Esophagus muscularis mucosa (tissue), 4 donors: ENCODE measurements at regions not wholly inside any gene's neighbourhood (a gene's known extent, or its start where the extent isn't known, plus 50 kb on each side); places are given as distances from the start of the nearest gene placed in this dataset.

Experiments used
- DNase-seq: peaks from one replicate; pipeline ENCODE4 v3.0.0-alpha.2; 2017; ENCODE audit errors: extremely low spot score
- H3K27ac ChIP-seq, 4 donors: fragments of 200-600 bp; sonication (generic); replicated peaks in 1 of 4; 1 replicate in 3 of 4; 2 replicates in 1 of 4; pipeline ENCODE4 v1.5.1; 2016 to 2019; ENCODE audit warnings: mild to moderate bottlenecking in 1 of 4
- H3K27me3 ChIP-seq, 4 donors: fragments of 200-600 bp; sonication (generic); one replicate each; pipeline versions ENCODE4 v1.5.1 to v1.6.0; 2016 to 2019
- H3K36me3 ChIP-seq, 4 donors: fragments of 200-600 bp; sonication (generic); one replicate each; pipeline ENCODE4 v1.5.1; 2016 to 2019
- H3K4me1 ChIP-seq, 4 donors: fragments of 200-600 bp; sonication (generic); one replicate each; pipeline ENCODE4 v1.5.1; 2016 to 2019
- H3K4me3 ChIP-seq, 4 donors: fragments of 200-600 bp; sonication (generic); 1 replicate in 2 of 4; 2 replicates in 2 of 4; pipeline ENCODE4 v1.5.1; 2016 to 2019; ENCODE audit warnings: mild to moderate bottlenecking in 4 of 4, moderate library complexity in 1 of 4
- H3K9me3 ChIP-seq, 4 donors: fragments of 200-600 bp; sonication (generic); 1 replicate in 3 of 4; 2 replicates in 1 of 4; pipeline ENCODE4 v1.5.1; 2016 to 2019
- CTCF ChIP-seq, 3 experiments: fragments of 200-600 bp in 2 of 3; fragments of 450-650 bp in 1 of 3; sonication (generic) in 2 of 3; IDR thresholded peaks; one replicate each; pipeline ENCODE4 v1.5.1; 2017 to 2019; ENCODE audit warnings: antibody characterized with exemption in 3 of 3, mild to moderate bottlenecking in 2 of 3, moderate library complexity in 1 of 3
- EP300 ChIP-seq: sonication (generic); formaldehyde crosslinking; IDR thresholded peaks from one replicate; pipeline ENCODE4 v1.6.1; 2017; ENCODE audit warnings: antibody characterized with exemption
- POLR2A ChIP-seq: fragments of 450-650 bp; IDR thresholded peaks from one replicate; pipeline ENCODE4 v1.6.1; 2017; ENCODE audit warnings: antibody characterized with exemption, moderate library complexity, mild to moderate bottlenecking, low read depth
- POLR2AphosphoS5 ChIP-seq, 2 donors: sonication (generic); formaldehyde crosslinking; IDR thresholded peaks; one replicate each; pipeline ENCODE4 v1.6.1; 2017; ENCODE audit warnings: antibody characterized with exemption in 2 of 2
- WGBS: methylation state at CpG from one replicate; pipeline ENCODE4 v1.1.5; 2018; 5-methylcytosine and 5-hydroxymethylcytosine counted together
- intact Hi-C: fragments of 100-400 bp; cut with DNase I; formaldehyde crosslinking; loops from one replicate; pipeline ENCODE4 v1.15.1; 2023

- intact Hi-C loops: no loop called here
- DNase-seq: no peak
- H3K36me3 ChIP-seq: no peaks in the 10 kb centered on the region
- H3K4me1 ChIP-seq: no peaks in the 10 kb centered on the region
- no peak overlapping the region for H3K4me3 ChIP-seq
- H3K27ac ChIP-seq: no peak overlapping the region
- 69% methylated on average over 2 of the region's 2 CpGs for WGBS
- TF ChIP-seq POLR2AphosphoS5 (IDR thresholded peaks at IDR 0.05): no peak
- no peak for TF ChIP-seq CTCF (IDR thresholded peaks at IDR 0.05)
- no peak for TF ChIP-seq POLR2A
- no peak for TF ChIP-seq EP300
- H3K9me3 ChIP-seq: no peaks in the 10 kb centered on the region
- H3K27me3 ChIP-seq: peaks cover 0 to 5% (median 0%) of the 10 kb centered on the region in 4 donors
Observed at GRCh38 chr20:4567170-4567569, 119.1 kb upstream of the PRNP start.

DNA sequence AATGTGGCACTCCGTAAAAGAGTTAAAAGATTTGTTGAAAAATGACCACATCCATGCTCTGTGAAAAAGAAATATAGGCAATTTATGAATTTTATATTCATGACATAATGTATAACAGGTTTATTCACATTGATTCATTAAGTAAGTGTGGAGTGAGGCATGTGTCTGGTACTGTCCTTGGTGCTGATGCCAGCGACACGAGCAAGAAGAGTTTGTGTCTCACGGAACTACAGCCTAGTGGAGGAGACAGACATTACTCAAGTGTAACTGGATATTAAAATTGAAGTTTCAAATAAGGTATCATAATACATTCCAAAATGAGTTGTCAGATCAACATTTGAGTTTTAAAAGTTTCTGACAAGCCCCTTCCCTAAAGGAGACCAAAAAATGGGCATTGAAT is 122.7 kb upstream of the PRNP start:
- DNase-seq: peak; percentile 50
- no peak overlapping the region for H3K27ac ChIP-seq
- WGBS: 16% methylated on average over 4 of the region's 4 CpGs
- no peaks in the 10 kb centered on the region for H3K36me3 ChIP-seq
- H3K27me3 ChIP-seq: no peaks in the 10 kb centered on the region
- no peaks in the 10 kb centered on the region for H3K9me3 ChIP-seq
- H3K4me1 ChIP-seq: no peaks in the 10 kb centered on the region
- intact Hi-C loops: no loop called here
- TF ChIP-seq CTCF (IDR thresholded peaks at IDR 0.05) (no peak), POLR2A (no peak)
- H3K4me3 ChIP-seq: no peak overlapping the region

- peak; percentile 17 for DNase-seq
Observed at GRCh38 chr20:4563031-4563430, 123.2 kb upstream of the PRNP start.

DNA sequence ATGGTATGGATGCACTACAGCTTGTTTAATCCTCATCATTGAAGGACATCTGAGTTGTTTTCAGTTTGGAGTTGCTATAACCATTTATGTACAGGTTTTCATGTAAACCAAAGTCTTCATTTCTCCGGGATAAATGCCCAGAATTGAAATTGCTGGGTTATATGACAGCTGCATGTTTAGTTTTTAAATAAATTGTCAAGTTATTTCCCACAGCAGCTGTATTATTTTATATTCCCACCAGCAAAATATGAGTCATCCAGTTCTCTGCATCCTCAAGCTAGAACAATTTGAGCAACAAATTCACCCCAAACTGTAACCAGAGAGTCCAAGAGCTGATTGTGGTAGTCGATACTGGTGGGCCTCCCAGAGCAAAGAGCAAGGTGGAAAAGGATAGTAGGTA is 125.6 kb upstream of the PRNP start:
- TF ChIP-seq POLR2A: no peak
- TF ChIP-seq CTCF (IDR thresholded peaks at IDR 0.05): no peak
- no peak for TF ChIP-seq POLR2AphosphoS5 (IDR thresholded peaks at IDR 0.05)
- no peak for TF ChIP-seq EP300
- DNase-seq: no peak
- intact Hi-C loops: no loop called here

More at GRCh38 chr20:4563031-4563430, 123.2 kb upstream of the PRNP start:
- intact Hi-C loops: no loop called here
- Histone ChIP-seq H3K36me3 (no peaks in the 10 kb centered on the region), H3K9me3 (no peaks in the 10 kb centered on the region), H3K27me3 (no peaks in the 10 kb centered on the region), H3K27ac (no peak overlapping the region), H3K4me1 (no peaks in the 10 kb centered on the region), H3K4me3 (no peak overlapping the region)
- no peak for TF ChIP-seq CTCF (IDR thresholded peaks at IDR 0.05)
- TF ChIP-seq POLR2A: no peak
- TF ChIP-seq EP300: no peak
- TF ChIP-seq POLR2AphosphoS5 (IDR thresholded peaks at IDR 0.05): no peak

DNA sequence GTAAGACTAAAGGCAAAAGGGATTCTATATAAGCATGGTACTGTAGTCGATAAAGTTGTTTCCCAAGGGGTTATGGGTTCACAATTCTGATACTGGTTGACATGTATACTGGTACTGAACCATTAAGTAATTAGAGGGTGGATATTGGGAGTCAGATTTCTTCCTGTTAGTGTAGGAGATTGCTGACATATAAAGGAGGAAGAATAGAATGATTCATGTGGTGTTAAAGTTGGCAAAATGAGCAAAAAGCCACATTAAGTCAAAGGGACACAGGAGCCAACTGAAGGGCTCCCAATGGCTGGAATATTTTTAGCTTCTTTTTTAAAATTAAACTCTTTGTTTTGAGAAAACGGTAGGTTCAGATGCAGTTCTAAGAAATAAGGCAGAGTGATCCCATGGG is 126.3 kb upstream of the PRNP start:
- no peaks in the 10 kb centered on the region for H3K36me3 ChIP-seq
- H3K27me3 ChIP-seq: no peaks in the 10 kb centered on the region
- no peak overlapping the region for H3K4me3 ChIP-seq
- DNase-seq: no peak
- no peaks in the 10 kb centered on the region for H3K4me1 ChIP-seq
- H3K9me3 ChIP-seq: no peaks in the 10 kb centered on the region
- TF ChIP-seq CTCF (IDR thresholded peaks at IDR 0.05): no peak
- TF ChIP-seq POLR2AphosphoS5 (IDR thresholded peaks at IDR 0.05): no peak
- TF ChIP-seq POLR2A: no peak
- no peak for TF ChIP-seq EP300
- H3K27ac ChIP-seq: no peak overlapping the region
- intact Hi-C loops: no loop called here
- WGBS: 66% methylated on average over 2 of the region's 2 CpGs

More for the DNA sequence above, 125.6 kb upstream of the PRNP start:
- 61% methylated on average over 2 of the region's 2 CpGs for WGBS
- Histone ChIP-seq H3K36me3 (no peaks in the 10 kb centered on the region), H3K4me1 (no peaks in the 10 kb centered on the region), H3K9me3 (no peaks in the 10 kb centered on the region), H3K27ac (no peak overlapping the region), H3K27me3 (no peaks in the 10 kb centered on the region), H3K4me3 (no peak overlapping the region)
